HEK293 (cell line): ENCODE measurements at regions not wholly inside any gene's neighbourhood (a gene's known extent, or its start where the extent isn't known, plus 50 kb on each side); places are given as distances from the start of the nearest gene placed in this dataset.

ENCODE experiments used
- MYNN ChIP-seq: fragments of 450-650 bp; formaldehyde crosslinking; IDR thresholded peaks from 2 replicates; pipeline ENCODE4 v1.5.1; 2016; ENCODE audit warnings: missing biosample characterization, missing genetic modification characterization, borderline replicate concordance
- TF ChIP-seq, protein P1 (sequence below): fragments of 450-650 bp; formaldehyde crosslinking; IDR thresholded peaks from 2 replicates; pipeline ENCODE4 v1.5.1; 2016; ENCODE audit warnings: missing biosample characterization, missing genetic modification characterization

DNA sequence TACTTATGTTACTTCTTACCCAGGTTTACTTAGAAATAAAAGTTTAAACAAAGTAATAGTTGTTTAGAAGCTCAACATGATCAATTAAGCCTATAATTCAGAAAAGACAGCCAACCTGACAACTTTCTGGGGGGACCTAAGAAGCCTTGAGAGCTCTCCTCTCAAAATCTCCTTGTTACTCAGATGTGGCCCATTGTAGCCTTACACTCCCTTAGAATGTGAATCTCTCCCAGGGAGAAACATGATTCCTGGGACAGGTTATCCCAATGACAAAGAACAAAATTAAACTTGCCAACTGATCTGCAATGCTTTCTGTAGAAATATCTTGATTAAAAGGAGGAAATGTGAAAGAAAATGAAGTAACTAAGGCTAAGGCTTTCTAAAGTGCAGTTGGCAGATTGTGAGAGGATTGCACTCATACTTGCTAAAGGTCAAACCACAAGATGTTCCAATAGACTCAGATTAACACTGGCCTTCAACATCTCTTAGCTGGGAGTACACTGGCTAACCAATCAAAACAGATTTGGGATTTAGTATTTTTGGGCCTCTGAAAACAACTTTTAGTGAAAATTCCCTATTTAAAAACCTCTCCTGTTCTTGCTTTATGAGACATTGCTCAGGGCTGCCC, 72.3 kb upstream of the TMX1 start:
- TF ChIP-seq, protein P1, sequence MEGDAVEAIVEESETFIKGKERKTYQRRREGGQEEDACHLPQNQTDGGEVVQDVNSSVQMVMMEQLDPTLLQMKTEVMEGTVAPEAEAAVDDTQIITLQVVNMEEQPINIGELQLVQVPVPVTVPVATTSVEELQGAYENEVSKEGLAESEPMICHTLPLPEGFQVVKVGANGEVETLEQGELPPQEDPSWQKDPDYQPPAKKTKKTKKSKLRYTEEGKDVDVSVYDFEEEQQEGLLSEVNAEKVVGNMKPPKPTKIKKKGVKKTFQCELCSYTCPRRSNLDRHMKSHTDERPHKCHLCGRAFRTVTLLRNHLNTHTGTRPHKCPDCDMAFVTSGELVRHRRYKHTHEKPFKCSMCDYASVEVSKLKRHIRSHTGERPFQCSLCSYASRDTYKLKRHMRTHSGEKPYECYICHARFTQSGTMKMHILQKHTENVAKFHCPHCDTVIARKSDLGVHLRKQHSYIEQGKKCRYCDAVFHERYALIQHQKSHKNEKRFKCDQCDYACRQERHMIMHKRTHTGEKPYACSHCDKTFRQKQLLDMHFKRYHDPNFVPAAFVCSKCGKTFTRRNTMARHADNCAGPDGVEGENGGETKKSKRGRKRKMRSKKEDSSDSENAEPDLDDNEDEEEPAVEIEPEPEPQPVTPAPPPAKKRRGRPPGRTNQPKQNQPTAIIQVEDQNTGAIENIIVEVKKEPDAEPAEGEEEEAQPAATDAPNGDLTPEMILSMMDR = no peak
- no peak for TF ChIP-seq MYNN (tag by site-specific recombination)
